CD4-positive, alpha-beta T cell treated with Interferon gamma for 1 hour (primary cell): ENCODE measurements at regions not wholly inside any gene's neighbourhood (a gene's known extent, or its start where the extent isn't known, plus 50 kb on each side); places are given as distances from the start of the nearest gene placed in this dataset.
"Not testable (repeated sequence)": the region's sequence is repeated elsewhere in the genome, so short reads cannot be mapped to it uniquely, and the experiment has no call there.

ENCODE experiments used
- DNase-seq: peaks from one replicate; pipeline ENCODE4 v3.0.0-alpha.2; 2020

DNA sequence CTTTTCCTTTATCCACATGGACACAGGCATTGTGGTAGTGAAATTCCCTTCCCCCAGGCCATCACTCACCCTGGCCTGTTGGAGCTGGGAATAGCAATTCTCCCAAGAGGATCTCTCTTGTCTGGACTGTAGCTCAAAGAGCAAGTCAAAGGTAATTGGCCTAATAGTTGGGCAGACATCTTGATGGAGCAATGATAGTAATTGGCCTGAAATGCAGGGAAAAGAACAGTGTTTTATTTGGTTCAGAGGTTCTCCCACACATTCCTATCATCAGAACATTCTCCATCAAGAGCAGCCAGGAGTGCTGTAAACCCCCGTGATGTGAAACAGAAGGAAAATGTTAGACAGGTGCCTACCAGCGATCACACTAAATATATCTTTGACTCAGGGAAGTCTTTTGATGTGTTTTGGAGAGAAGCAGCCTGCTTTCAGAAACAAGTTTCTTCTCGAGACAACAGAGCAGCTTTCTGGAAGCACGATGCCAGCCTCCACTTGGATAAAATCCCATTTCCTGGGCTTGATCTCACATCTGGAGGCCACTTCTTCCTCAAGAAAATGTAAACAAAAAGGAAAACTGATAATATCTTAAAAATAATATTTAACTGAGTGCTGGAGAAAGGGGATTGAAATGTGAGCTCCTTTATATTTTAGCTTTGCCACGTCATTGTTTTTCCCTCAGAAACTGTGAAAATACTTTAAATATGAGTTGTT is 198.1 kb upstream of the WWC1 start:
- DNase-seq, result no peak

DNA sequence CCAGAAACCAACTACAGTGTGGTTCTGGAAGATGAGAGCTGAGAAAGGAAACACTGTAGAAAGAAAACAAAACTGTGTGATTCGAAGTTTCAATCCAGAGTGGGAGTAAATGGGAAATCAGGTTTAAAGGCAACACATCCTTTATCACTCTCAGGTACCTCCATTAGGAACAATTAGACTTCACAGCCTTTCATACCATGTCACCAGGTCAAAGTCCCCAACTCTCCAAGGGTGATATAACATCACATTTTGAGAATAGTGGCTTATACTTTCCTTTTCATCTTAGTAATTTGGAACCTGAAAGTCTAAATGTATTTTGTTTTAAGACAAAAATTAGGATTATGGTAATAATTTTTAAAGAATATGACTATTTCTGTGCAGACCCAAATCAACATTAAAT is 194.9 kb upstream of the WWC1 start:
- no peak for DNase-seq

DNA sequence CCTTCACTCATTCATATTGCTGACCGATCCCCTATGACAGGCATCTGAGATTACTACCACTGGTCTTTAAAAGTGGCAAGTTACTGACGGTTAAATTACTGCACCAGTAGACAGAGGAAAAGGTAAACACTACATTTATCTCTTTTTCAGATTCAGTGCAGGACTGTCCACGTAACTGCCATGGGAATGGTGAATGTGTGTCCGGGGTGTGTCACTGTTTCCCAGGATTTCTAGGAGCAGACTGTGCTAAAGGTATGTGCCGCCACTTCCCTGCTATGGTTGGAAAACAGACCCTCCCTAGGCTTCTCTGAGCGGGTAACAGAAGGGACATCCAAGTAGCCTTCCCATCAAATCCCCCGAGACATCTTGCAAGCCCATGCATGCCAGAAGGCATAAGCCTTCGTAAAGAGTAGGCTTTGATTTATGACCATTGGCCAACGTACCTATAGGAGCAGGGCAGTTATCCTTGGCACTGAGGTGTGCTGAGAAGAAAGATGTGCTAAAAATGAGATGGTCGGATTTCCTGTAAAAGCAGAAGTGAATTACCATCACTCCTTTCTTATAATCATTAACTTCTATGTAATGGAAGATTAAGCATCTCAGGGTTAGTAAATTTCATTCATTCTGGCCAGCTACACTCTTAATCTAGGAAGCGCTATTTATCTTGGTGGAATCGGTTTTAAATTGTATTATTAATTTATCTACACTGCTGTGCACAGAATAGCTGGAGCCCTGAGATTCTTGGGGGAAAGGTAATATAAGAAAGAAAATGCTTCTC is 193.4 kb upstream of the WWC1 start:
- DNase-seq, result no peak

GRCh38 chr5:168101352-168101751 is 190.1 kb upstream of the WWC1 start:
- no peak for DNase-seq

GRCh38 chr5:168103018-168103417 is 188.4 kb upstream of the WWC1 start:
- not testable (repeated sequence) for DNase-seq

GRCh38 chr5:168104350-168104749 is 187.1 kb upstream of the WWC1 start:
- DNase-seq, result no peak

- no peak for DNase-seq
Observed at GRCh38 chr5:168104811-168105481, 186.5 kb upstream of the WWC1 start.

- DNase-seq, result no peak
Observed at GRCh38 chr5:168106008-168106761, 185.3 kb upstream of the WWC1 start.

- DNase-seq, result no peak
Observed at GRCh38 chr5:168109441-168109840, 182.0 kb upstream of the WWC1 start.

DNA sequence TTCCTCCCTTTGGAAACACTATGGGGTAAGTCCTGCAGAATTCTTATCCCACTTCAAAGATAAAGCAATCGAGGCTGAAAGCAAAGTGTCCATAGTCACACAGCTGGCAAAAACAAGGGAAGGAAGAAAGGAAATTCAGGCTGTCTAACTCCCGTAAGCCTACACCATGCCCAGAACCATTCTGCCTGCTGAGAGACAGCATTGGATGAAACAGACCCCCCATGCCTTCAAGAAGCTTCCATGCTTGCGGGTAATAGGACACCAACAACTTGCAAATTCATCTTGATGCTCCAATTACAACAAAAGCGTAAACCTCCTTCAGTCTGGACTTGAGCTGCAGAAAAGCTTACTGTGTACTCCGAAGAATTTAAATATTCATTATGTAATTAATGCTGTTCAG is 181.1 kb upstream of the WWC1 start:
- DNase-seq, result no peak

DNA sequence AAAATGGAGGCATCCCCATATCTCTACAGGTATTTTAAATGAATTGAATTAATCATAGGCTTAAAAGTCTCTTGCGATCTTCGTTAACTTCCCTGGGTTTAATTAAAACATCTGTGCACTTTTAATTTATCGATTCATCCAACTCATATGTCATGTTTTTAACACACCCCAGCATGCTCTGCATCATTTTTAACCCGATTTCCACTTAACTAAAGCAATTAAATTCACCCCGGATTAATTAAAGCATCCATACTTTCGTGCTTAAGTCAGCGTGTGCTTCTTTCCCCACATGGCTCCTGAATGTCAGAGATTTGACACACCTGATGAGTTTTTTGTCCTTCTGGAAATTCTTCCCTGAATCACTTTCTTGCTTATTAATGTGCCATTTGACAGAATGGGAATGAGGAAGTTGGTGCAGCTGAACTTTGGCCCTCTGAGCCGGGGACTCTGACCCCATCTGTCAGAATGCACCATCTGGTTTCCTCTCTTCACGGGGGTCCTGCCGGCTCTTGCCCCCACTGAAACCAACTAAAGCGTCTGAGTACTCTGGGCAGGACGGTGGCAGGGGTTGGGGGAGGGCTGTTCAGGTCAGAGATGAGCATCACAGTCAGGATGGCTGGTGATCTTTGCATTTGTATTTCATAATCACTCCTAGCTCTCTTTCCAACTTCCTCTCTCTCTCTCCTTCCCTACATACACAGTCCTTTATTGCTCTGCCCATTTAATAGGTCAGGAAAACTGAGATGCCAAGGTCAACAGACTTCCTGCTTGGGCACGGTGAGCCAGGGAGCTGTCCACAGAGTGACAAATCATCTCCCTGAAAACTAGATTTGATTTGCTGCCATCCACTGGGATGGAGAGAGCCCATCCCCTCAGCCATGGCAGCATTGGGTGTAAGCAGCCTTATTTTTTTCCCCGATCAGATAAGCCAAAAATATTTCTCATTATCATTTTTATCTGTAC is 180.3 kb upstream of the WWC1 start:
- DNase-seq, result no peak

- no peak for DNase-seq
Observed at GRCh38 chr5:168114444-168115017, 176.9 kb upstream of the WWC1 start.

- DNase-seq, result no peak
Observed at GRCh38 chr5:168117469-168117868, 174.0 kb upstream of the WWC1 start.

GRCh38 chr5:168118042-168118668 is 173.3 kb upstream of the WWC1 start:
- no peak for DNase-seq

DNA sequence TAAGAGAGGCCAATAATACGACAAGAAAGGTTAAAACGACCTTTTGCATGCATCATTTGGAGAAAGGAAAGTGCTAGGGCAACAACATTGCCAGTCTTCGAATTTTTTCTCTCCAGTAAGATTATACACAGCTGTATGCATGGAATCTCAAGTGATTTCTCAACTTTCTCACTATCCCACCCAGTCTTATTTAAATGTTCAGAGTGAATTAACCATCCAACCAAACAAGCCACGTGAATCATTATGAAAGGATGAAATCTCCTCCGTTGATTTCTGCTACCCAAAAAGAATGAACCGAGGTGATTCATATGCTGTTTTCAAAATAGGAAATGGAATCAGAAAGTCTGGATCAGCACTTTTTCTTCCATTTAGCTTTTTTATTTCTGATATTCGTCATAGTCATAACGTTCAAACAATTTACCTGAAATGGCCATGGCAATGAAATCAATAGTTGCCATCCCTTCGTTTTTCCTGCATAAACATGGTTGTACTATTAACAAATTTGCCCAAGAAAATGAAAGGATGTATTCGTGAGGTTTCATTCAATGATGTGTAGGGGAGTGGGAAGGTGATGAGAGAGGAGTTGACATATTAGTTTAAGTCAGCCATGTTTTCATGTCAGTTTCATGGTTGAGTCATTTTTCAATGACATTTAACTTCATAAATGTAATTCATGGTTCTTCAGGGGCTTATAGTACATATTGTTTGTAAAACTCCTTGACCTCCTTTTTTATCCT is 170.9 kb upstream of the WWC1 start:
- no peak for DNase-seq

GRCh38 chr5:168121138-168121494 is 170.3 kb upstream of the WWC1 start:
- DNase-seq, result no peak

- no peak for DNase-seq
Observed at GRCh38 chr5:168123631-168124528, 167.6 kb upstream of the WWC1 start.

DNA sequence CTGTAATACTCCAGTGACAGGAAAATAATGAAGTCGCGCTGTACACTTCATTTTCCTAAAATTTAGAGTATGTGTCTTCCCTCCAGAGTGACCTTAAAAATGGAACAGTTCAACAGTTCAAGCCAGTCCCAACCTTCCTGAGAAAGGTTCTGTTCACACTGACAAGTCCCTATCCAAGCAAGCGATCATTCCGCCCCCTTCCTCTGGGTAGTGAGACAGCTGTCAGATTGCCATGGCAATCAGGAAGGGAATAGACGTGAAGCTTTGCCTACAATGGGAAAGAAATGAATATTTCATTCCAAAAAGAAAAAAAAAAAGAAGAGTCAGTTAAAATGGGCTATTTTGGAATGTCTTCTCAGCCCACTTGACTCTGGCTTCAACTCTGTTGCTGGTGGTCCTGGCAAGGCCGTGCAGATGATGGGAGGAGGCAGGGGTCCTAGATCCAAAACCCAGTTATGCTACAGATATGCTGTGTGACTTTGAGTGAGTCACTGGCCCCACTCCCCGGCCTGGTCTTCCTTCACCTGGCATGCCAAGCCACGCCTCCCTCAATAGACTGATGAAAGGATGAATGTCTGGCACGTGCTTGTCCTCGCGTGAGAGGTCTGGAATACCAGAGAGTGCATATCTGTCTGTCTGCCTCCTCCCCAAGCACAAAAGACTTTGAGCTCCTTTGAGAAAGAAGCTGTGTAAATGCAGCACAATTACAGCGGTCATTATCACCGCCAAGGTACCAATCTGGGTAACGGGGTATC is 165.8 kb upstream of the WWC1 start:
- DNase-seq, result no peak

DNA sequence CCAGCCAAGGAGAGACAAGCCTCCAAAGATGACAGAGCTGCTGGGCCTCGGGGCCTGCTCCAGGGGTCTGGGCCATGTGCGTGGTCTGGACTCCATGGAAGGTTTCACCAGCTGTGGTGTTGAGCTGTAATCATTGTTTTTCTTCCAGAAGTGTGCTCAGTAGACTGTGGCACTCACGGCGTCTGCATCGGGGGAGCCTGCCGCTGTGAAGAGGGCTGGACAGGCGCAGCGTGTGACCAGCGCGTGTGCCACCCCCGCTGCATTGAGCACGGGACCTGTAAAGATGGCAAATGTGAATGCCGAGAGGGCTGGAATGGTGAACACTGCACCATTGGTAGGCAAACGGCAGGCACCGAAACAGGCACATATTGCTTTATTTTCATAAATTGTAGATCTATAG is 164.8 kb upstream of the WWC1 start:
- DNase-seq, result no peak
